ENCODE measurements at regions not wholly inside any gene's neighbourhood (a gene's known extent, or its start where the extent isn't known, plus 50 kb on each side); places are given as distances from the start of the nearest gene placed in this dataset.

GRCh38 chr6:74607468-74607867 lies 598.4 kb downstream of the COL12A1 start:
- no peak for TF ChIP-seq POLR2A (IDR thresholded peaks at IDR 0.05)
- TF ChIP-seq CTCF (IDR thresholded peaks at IDR 0.05 in 4 of 5, conservative IDR thresholded peaks at IDR 0.05 in 1 of 5): no peak
